Trophoblast cell (in vitro differentiated cells and primary cell): ENCODE measurements at regions not wholly inside any gene's neighbourhood (a gene's known extent, or its start where the extent isn't known, plus 50 kb on each side); places are given as distances from the start of the nearest gene placed in this dataset.
A peak's percentile ranks its signal among the peaks of the same experiment; 100 is the strongest.

Experiments used
- DNase-seq, 2 donors: peaks; one replicate each; pipeline ENCODE4 v3.0.0-alpha.2; 2016
- H2AFZ ChIP-seq: 2 replicates; pipeline ENCODE4 v1.6.1; 2013; ENCODE audit warnings: low read length, moderate library complexity, mild to moderate bottlenecking; ENCODE audit not compliant: insufficient read depth, poor library complexity
- H2AK5ac ChIP-seq: 2 replicates; pipeline ENCODE4 v1.6.1; 2013; ENCODE audit warnings: mild to moderate bottlenecking, low read length
- H2BK120ac ChIP-seq: 2 replicates; pipeline ENCODE4 v1.6.1; 2013; ENCODE audit warnings: low read length, mild to moderate bottlenecking, moderate library complexity; ENCODE audit not compliant: insufficient read depth, poor library complexity
- H2BK12ac ChIP-seq: 2 replicates; pipeline ENCODE4 v1.6.1; 2013; ENCODE audit warnings: mild to moderate bottlenecking, low read length, moderate library complexity
- H2BK5ac ChIP-seq: 2 replicates; pipeline ENCODE4 v1.6.1; 2013; ENCODE audit warnings: low read length, low read depth, moderate library complexity, mild to moderate bottlenecking; ENCODE audit not compliant: poor library complexity
- H3K14ac ChIP-seq: 2 replicates; pipeline ENCODE4 v1.6.1; 2013; ENCODE audit warnings: mild to moderate bottlenecking, low read length
- H3K18ac ChIP-seq: 2 replicates; pipeline ENCODE4 v1.6.1; 2013; ENCODE audit warnings: mild to moderate bottlenecking, low read length
- H3K23ac ChIP-seq: 2 replicates; pipeline ENCODE4 v1.6.1; 2013; ENCODE audit warnings: low read length
- H3K27ac ChIP-seq: 2 replicates; pipeline ENCODE4 v1.5.1; 2013; ENCODE audit warnings: low read depth, mild to moderate bottlenecking, inconsistent platforms, low read length, moderate library complexity
- H3K27me3 ChIP-seq: 2 replicates; pipeline ENCODE4 v1.6.1; 2013; ENCODE audit warnings: inconsistent platforms, mild to moderate bottlenecking, low read length, moderate library complexity; ENCODE audit not compliant: insufficient read depth
- H3K36me3 ChIP-seq, 2 experiments: 1 replicate in 1 of 2; 2 replicates in 1 of 2; pipeline ENCODE4 v1.6.1; 2013; ENCODE audit warnings: low read length in 2 of 2, mild to moderate bottlenecking in 2 of 2, moderate library complexity in 1 of 2; ENCODE audit not compliant: insufficient read depth in 2 of 2, control insufficient read depth in 1 of 2
- H3K4ac ChIP-seq: 2 replicates; pipeline ENCODE4 v1.6.1; 2013; ENCODE audit warnings: low read depth, mild to moderate bottlenecking, low read length, moderate library complexity
- H3K4me1 ChIP-seq, 2 experiments: 1 replicate in 1 of 2; 2 replicates in 1 of 2; pipeline ENCODE4 v1.6.1; 2013; ENCODE audit warnings: low read length in 2 of 2, mild to moderate bottlenecking in 2 of 2, moderate library complexity in 1 of 2; ENCODE audit not compliant: insufficient read depth in 2 of 2, control insufficient read depth in 1 of 2
- H3K4me2 ChIP-seq: 2 replicates; pipeline ENCODE4 v1.6.1; 2013; ENCODE audit warnings: inconsistent platforms, mild to moderate bottlenecking, low read length, moderate library complexity
- H3K4me3 ChIP-seq: 2 replicates; pipeline ENCODE4 v1.5.1; 2013; ENCODE audit warnings: mild to moderate bottlenecking, low read depth, low read length, inconsistent platforms
- H3K79me1 ChIP-seq: one replicate; pipeline ENCODE4 v1.6.1; 2013; ENCODE audit warnings: low read length
- H3K79me2 ChIP-seq: 2 replicates; pipeline ENCODE4 v1.6.1; 2013; ENCODE audit warnings: low read length, mild to moderate bottlenecking; ENCODE audit not compliant: control insufficient read depth, insufficient read depth, poor library complexity
- H3K9ac ChIP-seq: 2 replicates; pipeline ENCODE4 v1.6.1; 2013; ENCODE audit warnings: mild to moderate bottlenecking, low read length
- H3K9me3 ChIP-seq: 2 replicates; pipeline ENCODE4 v1.6.1; 2013; ENCODE audit warnings: low read depth, mild to moderate bottlenecking, control low read depth, inconsistent platforms, low read length; ENCODE audit not compliant: insufficient read depth
- H4K12ac ChIP-seq: 2 replicates; pipeline ENCODE4 v1.6.1; 2013; ENCODE audit warnings: low read depth, mild to moderate bottlenecking, low read length, moderate library complexity
- H4K8ac ChIP-seq: 2 replicates; pipeline ENCODE4 v1.6.1; 2013; ENCODE audit warnings: low read depth, mild to moderate bottlenecking, low read length, moderate library complexity
- H4K91ac ChIP-seq: one replicate; pipeline ENCODE4 v1.6.1; 2013; ENCODE audit warnings: low read depth, mild to moderate bottlenecking, low read length, moderate library complexity
- WGBS: extraction: QIAGEN DNeasy Blood & Tissue Kit; methylation state at CpG from one replicate; pipeline ENCODE4 v1.1.7; 2013; ENCODE audit warnings: missing lambda C conversion rate; ENCODE audit not compliant: insufficient read length, insufficient coverage; ENCODE audit errors: extremely low coverage; 5-methylcytosine and 5-hydroxymethylcytosine counted together

DNA sequence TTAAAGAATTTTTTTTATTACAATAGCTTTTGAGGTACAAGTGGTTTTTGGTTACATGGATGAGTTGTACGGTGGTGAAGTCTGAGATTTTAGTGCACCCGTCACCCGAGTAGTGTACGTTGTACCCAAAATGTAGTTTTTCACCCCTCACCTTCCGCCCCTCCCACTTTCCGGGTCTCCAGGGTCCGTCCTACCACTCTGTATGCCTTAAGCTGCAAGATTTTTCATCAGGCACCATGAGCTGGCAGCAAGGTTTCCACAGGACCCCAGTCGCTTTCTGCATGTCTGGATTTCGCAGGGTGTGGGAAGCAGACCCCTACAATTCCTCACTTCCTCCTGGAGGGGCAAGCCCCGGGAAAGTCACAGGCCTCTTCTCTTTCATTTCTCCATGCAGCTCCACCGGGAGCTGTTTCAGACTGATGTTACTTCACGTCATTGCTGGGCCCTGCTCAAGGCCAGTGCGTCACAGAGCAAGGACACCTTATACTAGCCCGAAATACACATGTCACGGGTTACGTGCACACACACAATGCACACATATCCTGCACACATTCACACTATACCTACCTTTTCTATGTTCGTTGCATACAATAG lies 179.1 kb downstream of the ZFP36L2 start:
- Histone ChIP-seq H3K4me2 (no peak overlapping the region), H3K4ac (no peak overlapping the region), H3K14ac (no peak overlapping the region), H2BK5ac (no peak overlapping the region), H3K36me3 (no peaks in the 10 kb centered on the region), H2AK5ac (no peak overlapping the region), H3K4me1 (peaks cover 30 to 37% of the 10 kb centered on the region in 2 experiments), H2AFZ (no peak overlapping the region), H3K79me2 (no peaks in the 10 kb centered on the region), H3K27ac (no peak overlapping the region), H3K9me3 (no peaks in the 10 kb centered on the region), H4K91ac (no peak overlapping the region), H4K12ac (no peak overlapping the region), H3K4me3 (no peak overlapping the region), H4K8ac (no peak overlapping the region), H2BK12ac (no peak overlapping the region), H2BK120ac (no peak overlapping the region), H3K23ac (no peak overlapping the region), H3K79me1 (peaks cover 31% of the 10 kb centered on the region), H3K27me3 (no peaks in the 10 kb centered on the region), H3K18ac (no peak overlapping the region), H3K9ac (no peak overlapping the region)
- DNase-seq: no peak
- no CpG with 5 or more reads among the region's 17 CpGs for WGBS

DNA sequence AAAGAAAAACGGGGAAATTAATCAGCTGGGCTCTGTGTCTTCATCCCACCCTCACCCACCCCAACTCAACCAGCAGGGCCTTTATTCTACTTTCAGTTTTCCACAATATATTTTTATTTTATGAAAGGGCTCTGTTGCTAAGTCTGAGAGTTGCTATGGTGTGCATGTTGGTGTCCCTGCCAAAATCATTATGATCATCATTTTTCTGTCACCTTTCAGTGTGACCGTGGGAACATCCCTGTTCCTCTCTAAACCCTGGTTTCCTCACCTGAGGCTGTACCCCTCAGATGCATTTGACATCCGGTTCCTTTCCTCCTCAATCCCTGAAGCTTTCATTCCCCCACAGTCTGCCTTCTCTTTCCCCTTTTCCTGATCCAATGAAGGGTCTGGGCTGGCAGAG lies 180.5 kb downstream of the ZFP36L2 start:
- H3K79me1 ChIP-seq: peaks cover 41% of the 10 kb centered on the region
- peaks cover 38 to 44% of the 10 kb centered on the region in 2 experiments for H3K4me1 ChIP-seq
- peak overlapping the region; percentile 78 for H2BK120ac ChIP-seq
- no peak overlapping the region for H3K9ac ChIP-seq
- H2AK5ac ChIP-seq: peak overlapping the region; percentile 35
- peak overlapping the region; percentile 82 for H4K91ac ChIP-seq
- peak overlapping the region; percentile 28 for H3K4ac ChIP-seq
- no peak overlapping the region for H3K27ac ChIP-seq
- peak overlapping the region; percentile 57 for H3K14ac ChIP-seq
- peak overlapping the region; percentile 69 for H3K18ac ChIP-seq
- no peak overlapping the region for H3K4me3 ChIP-seq
- peak overlapping the region; percentile 72 for H4K8ac ChIP-seq
- H3K79me2 ChIP-seq: peaks cover 6% of the 10 kb centered on the region
- H3K27me3 ChIP-seq: no peaks in the 10 kb centered on the region
- no peak overlapping the region for H3K4me2 ChIP-seq
- WGBS: no CpG with 5 or more reads among the region's 3 CpGs
- H2BK12ac ChIP-seq: peak overlapping the region; percentile 97
- H4K12ac ChIP-seq: no peak overlapping the region
- H3K36me3 ChIP-seq: no peaks in the 10 kb centered on the region
- H3K9me3 ChIP-seq: peaks cover 2% of the 10 kb centered on the region
- DNase-seq: no peak
- H3K23ac ChIP-seq: no peak overlapping the region
- peak overlapping the region; percentile 18 for H2BK5ac ChIP-seq
- peak overlapping the region; percentile 72 for H2AFZ ChIP-seq

DNA sequence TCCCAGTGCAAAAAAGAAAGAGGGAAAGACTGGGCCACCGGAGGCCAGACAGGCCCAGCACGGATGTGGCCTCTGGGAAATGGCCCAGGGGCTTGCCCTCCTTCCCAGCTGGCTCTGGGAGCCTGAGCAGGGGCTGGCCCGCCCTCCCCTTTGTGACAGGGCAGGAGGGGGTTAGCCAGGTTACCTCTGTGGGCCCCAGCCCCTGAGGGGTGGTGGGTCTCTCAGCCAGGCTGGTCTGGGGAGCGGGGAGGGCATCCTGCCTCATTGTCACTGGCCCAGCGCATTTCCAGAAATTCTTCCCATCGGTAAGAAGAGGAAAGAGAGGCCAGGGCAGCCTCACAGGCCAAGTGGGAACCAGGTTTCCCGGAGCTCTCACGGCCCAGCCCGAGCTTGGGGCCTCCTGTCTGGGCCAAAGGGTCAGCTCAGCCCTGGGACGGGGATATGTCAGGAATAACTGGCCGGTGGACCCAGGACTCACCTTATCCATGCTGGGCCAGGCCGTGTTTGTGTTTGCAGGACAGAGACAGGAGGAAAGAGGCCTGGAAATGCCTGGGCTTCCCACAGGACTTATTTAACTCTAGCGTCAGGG lies 182.2 kb downstream of the ZFP36L2 start:
- H3K14ac ChIP-seq: peak overlapping the region; percentile 72
- DNase-seq: no peak
- WGBS: no CpG with 5 or more reads among the region's 13 CpGs

DNA sequence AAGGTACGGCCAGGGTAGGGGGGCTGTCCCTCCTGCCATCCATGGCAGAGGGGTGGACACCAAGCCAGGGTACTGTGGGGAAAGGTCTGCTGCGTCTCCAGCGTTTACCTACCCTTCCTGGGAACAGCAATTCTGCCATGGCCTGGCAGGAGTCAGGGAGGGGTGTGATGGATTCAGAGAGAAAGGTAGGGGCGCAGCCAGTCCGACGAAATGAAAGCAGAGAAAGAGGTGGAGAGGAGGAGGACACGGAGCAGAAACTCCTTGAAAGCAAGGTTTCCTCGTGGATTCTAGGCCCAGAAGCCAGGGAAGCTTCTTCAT lies 182.9 kb downstream of the ZFP36L2 start:
- no peak overlapping the region for H3K4me2 ChIP-seq
- peaks cover 13% of the 10 kb centered on the region for H3K79me2 ChIP-seq
- peaks cover 2% of the 10 kb centered on the region for H3K9me3 ChIP-seq
- no peak overlapping the region for H3K4me3 ChIP-seq
- H2BK12ac ChIP-seq: peak overlapping the region; percentile 88
- peak overlapping the region; percentile 23 for H3K4ac ChIP-seq
- peak overlapping the region; percentile 50 for H2BK5ac ChIP-seq
- no peaks in the 10 kb centered on the region for H3K36me3 ChIP-seq
- H2AK5ac ChIP-seq: peak overlapping the region; percentile 70
- DNase-seq: no peak
- peaks cover 55 to 62% of the 10 kb centered on the region in 2 experiments for H3K4me1 ChIP-seq
- peak overlapping the region; percentile 71 for H2BK120ac ChIP-seq
- peak overlapping the region; percentile 1 for H2AFZ ChIP-seq
- H3K18ac ChIP-seq: peak overlapping the region; percentile 27
- H3K27ac ChIP-seq: peak overlapping the region; percentile 70
- peak overlapping the region; percentile 12 for H4K8ac ChIP-seq
- H3K14ac ChIP-seq: peak overlapping the region; percentile 72
- no peak overlapping the region for H3K9ac ChIP-seq
- H3K27me3 ChIP-seq: no peaks in the 10 kb centered on the region
- no peak overlapping the region for H3K23ac ChIP-seq
- peaks cover 62% of the 10 kb centered on the region for H3K79me1 ChIP-seq
- no peak overlapping the region for H4K12ac ChIP-seq
- WGBS: no CpG with 5 or more reads among the region's 8 CpGs
- H4K91ac ChIP-seq: peak overlapping the region; percentile 86

More for the DNA sequence above, 182.2 kb downstream of the ZFP36L2 start:
- peak overlapping the region; percentile 86 for H4K91ac ChIP-seq
- H2BK120ac ChIP-seq: peak overlapping the region; percentile 71
- H3K9me3 ChIP-seq: peaks cover 2% of the 10 kb centered on the region
- H3K27me3 ChIP-seq: no peaks in the 10 kb centered on the region
- peaks cover 8% of the 10 kb centered on the region for H3K79me2 ChIP-seq
- H3K4me1 ChIP-seq: peaks cover 48 to 56% of the 10 kb centered on the region in 2 experiments
- peak overlapping the region; percentile 44 for H2AK5ac ChIP-seq
- no peak overlapping the region for H4K12ac ChIP-seq
- peak overlapping the region; percentile 72 for H4K8ac ChIP-seq
- peaks cover 55% of the 10 kb centered on the region for H3K79me1 ChIP-seq
- H2BK5ac ChIP-seq: peak overlapping the region; percentile 50
- peak overlapping the region; percentile 19 for H3K4ac ChIP-seq
- H3K27ac ChIP-seq: peak overlapping the region; percentile 70
- H3K9ac ChIP-seq: no peak overlapping the region
- peak overlapping the region; percentile 49 for H2AFZ ChIP-seq
- peak overlapping the region; percentile 88 for H2BK12ac ChIP-seq
- H3K18ac ChIP-seq: peak overlapping the region; percentile 27
- no peak overlapping the region for H3K23ac ChIP-seq
- no peaks in the 10 kb centered on the region for H3K36me3 ChIP-seq
- H3K4me2 ChIP-seq: no peak overlapping the region
- no peak overlapping the region for H3K4me3 ChIP-seq
